ENCODE measurements at regions not wholly inside any gene's neighbourhood (a gene's known extent, or its start where the extent isn't known, plus 50 kb on each side); places are given as distances from the start of the nearest gene placed in this dataset.

DNA sequence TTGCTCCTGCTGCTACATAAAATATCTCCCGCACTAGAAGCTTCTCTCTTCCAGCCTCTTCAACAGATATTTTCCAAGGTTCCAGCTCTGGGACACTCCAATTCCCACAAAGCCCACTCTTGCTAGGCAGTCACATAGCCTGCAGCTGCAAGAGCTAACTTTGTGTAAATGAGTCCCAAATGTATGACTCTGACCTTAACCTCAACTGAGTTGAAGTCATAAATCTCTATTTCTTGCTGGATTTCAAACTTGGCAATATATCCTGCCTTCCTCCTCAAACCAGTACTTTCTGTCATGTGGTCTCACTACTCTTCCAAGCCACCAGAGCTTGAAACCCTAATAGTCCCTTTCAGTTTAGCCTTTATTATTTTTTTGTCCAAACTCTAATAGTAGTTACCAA, 315.4 kb upstream of the GRIA3 start:
- no peak for DNase-seq
- Mint-ChIP-seq H3K4me3 (no peak overlapping the region; the same call in 1 of the 2 replicates), H3K27ac (peak overlapping the region; percentile 44; the same call in 1 of the 2 replicates), H3K9me3 (no peaks in the 10 kb centered on the region), H3K4me1 (ENCODE audit: low read depth) (peaks cover 30% of the 10 kb centered on the region), H3K27me3 (ENCODE audit: insufficient read depth) (no peaks in the 10 kb centered on the region), H3K36me3 (ENCODE audit: low read depth) (no peaks in the 10 kb centered on the region)
- TF ChIP-seq, protein P1, sequence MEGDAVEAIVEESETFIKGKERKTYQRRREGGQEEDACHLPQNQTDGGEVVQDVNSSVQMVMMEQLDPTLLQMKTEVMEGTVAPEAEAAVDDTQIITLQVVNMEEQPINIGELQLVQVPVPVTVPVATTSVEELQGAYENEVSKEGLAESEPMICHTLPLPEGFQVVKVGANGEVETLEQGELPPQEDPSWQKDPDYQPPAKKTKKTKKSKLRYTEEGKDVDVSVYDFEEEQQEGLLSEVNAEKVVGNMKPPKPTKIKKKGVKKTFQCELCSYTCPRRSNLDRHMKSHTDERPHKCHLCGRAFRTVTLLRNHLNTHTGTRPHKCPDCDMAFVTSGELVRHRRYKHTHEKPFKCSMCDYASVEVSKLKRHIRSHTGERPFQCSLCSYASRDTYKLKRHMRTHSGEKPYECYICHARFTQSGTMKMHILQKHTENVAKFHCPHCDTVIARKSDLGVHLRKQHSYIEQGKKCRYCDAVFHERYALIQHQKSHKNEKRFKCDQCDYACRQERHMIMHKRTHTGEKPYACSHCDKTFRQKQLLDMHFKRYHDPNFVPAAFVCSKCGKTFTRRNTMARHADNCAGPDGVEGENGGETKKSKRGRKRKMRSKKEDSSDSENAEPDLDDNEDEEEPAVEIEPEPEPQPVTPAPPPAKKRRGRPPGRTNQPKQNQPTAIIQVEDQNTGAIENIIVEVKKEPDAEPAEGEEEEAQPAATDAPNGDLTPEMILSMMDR (IDR thresholded peaks at IDR 0.05): no peak

DNA sequence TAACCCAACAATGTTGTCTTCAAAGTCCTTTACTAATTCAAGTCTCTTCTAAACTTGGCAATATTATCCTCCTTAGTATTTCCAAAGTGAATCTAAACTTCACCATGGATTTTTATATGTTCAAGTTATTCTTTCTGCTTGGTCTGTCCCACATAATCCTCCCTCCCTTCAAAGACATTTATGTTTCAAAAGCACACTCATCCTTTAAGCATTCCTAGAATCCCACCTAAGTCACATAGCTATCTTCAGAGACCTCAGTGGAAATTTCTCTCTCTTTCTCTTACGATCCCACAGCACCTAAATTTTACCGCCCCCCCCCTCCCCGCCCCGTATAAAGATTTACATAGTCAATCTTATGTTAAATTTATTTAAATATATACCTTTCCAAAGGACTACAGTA, 314.9 kb upstream of the GRIA3 start:
- Mint-ChIP-seq H3K9me3 (no peaks in the 10 kb centered on the region), H3K36me3 (ENCODE audit: low read depth) (no peaks in the 10 kb centered on the region), H3K4me3 (no peak overlapping the region), H3K27ac (no peak overlapping the region), H3K27me3 (ENCODE audit: insufficient read depth) (no peaks in the 10 kb centered on the region), H3K4me1 (ENCODE audit: low read depth) (peaks cover 30% of the 10 kb centered on the region)
- TF ChIP-seq, protein P1 (IDR thresholded peaks at IDR 0.05): no peak
- DNase-seq: no peak

DNA sequence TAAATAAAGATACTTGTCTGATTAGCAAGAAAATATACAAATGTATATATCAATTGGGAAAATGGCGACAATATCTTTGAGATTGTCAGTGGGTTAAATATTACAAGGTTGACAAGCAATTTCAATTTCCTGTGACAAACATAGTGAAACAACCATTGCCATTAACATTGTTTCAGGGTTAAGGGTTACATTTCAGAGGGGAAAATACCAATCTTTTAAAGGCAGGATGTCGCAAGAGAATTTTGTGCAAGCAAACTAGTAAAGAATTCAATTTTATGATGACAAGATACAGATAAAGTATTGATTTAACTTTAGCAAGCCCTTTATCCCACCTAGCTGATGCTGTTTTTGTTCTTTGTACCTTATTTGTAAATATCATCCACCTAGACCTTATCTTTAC, 305.8 kb upstream of the GRIA3 start:
- no peaks in the 10 kb centered on the region for H3K9me3 Mint-ChIP-seq
- DNase-seq: no peak
- no peaks in the 10 kb centered on the region for H3K27me3 Mint-ChIP-seq (ENCODE audit: insufficient read depth)
- no peak overlapping the region for H3K4me3 Mint-ChIP-seq
- H3K4me1 Mint-ChIP-seq (ENCODE audit: low read depth): no peaks in the 10 kb centered on the region
- TF ChIP-seq, protein P1 (IDR thresholded peaks at IDR 0.05): no peak
- H3K36me3 Mint-ChIP-seq (ENCODE audit: low read depth): no peaks in the 10 kb centered on the region
- H3K27ac Mint-ChIP-seq: no peak overlapping the region

DNA sequence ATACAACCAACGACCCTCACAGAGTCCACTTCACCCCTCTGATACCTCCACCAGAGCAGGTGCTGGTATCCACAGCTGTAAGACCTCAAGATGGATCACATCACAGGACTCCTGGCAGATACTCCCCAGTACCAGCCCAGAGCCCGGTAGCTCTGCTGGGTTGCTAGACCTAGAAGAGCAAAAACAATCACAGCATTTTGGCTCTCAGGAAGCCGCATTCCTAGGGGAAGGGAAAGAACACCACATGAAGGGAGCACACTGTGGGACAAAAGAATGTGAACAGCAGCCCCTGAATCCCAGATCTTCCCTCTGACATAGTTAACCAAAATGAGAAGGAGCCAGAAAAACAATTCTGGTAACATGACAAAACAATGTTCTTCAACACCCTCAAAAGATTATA, 303.1 kb upstream of the GRIA3 start:
- Mint-ChIP-seq H3K27me3 (ENCODE audit: insufficient read depth) (no peaks in the 10 kb centered on the region), H3K36me3 (ENCODE audit: low read depth) (no peaks in the 10 kb centered on the region), H3K9me3 (no peaks in the 10 kb centered on the region), H3K4me1 (ENCODE audit: low read depth) (no peaks in the 10 kb centered on the region), H3K27ac (no peak overlapping the region), H3K4me3 (no peak overlapping the region)
- DNase-seq: no peak
- TF ChIP-seq, protein P1 (IDR thresholded peaks at IDR 0.05): no peak

DNA sequence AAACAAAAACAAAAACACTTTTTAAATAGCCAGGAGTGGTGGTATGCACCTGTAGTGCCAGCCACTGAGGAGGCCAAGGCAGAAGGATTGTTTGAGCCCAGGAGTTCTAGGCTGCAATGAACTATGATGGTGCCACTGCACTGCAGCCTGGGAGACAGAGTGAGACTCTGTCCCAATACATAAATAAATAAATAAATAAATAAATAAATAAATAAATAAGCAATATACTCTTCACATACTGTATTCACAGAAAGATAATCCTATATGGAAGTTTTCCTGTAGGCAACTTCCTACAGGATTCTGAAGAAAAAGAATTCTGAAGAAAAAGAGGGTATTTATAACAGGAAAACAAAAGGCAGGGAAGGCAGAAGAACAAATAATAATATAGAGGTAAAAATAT, 293.3 kb upstream of the GRIA3 start:
- Mint-ChIP-seq H3K4me3 (no peak overlapping the region), H3K4me1 (ENCODE audit: low read depth) (no peaks in the 10 kb centered on the region)
- DNase-seq: no peak

More for the DNA sequence above, 293.3 kb upstream of the GRIA3 start:
- H3K27ac Mint-ChIP-seq: no peak overlapping the region
- TF ChIP-seq, protein P1 (IDR thresholded peaks at IDR 0.05): no peak
- H3K9me3 Mint-ChIP-seq: no peaks in the 10 kb centered on the region
- H3K36me3 Mint-ChIP-seq (ENCODE audit: low read depth): no peaks in the 10 kb centered on the region
- H3K27me3 Mint-ChIP-seq (ENCODE audit: insufficient read depth): no peaks in the 10 kb centered on the region; the same call in 1 of the 2 replicates
